ENCODE measurements at regions not wholly inside any gene's neighbourhood (a gene's known extent, or its start where the extent isn't known, plus 50 kb on each side); places are given as distances from the start of the nearest gene placed in this dataset.

DNA sequence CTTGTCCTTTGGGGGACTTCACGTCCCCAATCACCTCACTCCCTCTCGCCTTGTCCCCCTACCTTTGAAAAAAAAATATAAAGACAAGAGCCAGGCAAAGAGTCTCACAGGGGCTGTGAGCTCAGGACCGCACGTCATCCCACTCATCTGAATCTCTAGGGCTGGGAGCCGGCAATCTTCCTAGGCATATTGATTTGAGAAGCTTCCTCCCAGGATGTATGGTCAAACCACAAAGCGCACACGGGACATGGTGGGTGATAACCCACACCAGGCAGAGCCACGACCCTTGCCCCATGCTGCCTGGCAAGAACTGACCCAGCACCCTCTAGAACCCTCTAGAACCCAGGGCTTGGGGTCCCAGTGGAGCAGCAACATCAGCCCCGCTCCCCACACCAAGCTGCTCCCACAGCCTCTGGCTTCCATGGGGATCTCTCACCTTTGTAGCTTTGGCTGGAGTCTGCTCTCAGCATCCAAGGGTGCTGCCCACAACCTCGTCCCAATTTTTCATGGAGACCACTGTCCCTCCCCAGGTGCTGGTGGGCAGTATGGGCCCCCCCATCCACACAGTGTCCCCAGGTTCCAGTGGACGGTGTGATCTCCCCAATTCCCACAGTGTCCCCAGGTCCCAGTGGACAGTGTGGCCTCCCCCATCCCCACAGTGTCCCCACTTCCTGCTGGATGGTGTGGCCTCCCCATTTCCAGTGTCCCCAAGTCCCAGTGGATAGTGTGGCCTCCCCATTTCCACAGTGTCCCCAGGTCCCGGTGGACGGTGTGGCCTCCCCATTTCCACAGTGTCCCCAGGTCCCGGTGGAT lies 85.2 kb upstream of the FGF3 start:
- no peaks in the 10 kb centered on the region for H4K20me1 ChIP-seq (replicated peaks in 1 of 2; ENCODE audit: control insufficient read depth in 1 of 2, insufficient read depth in 2 of 2, low read length in 2 of 2)
- no peaks in the 10 kb centered on the region for H3K79me1 ChIP-seq (ENCODE audit: low read depth, low read length)
- no peak overlapping the region for H2BK5ac ChIP-seq (ENCODE audit: low read depth, low read length)
- no peaks in the 10 kb centered on the region for H3K4me1 ChIP-seq (replicated peaks in 1 of 4; ENCODE audit: control insufficient read depth in 3 of 4, insufficient read depth in 4 of 4, low read length in 3 of 4)
- H4K91ac ChIP-seq (replicated peaks; ENCODE audit: insufficient read length, low read length), result no peak overlapping the region
- FAIRE-seq (no peak), DNase-seq (ENCODE audit: low read depth in 1 of 2, low spot score in 2 of 2) (no peak)
- H4K5ac ChIP-seq (ENCODE audit: insufficient read length, low read depth, low read length), result no peak overlapping the region
- no peak overlapping the region for H3K56ac ChIP-seq (replicated peaks; ENCODE audit: insufficient read length, low read depth, low read length)
- H3K79me2 ChIP-seq (ENCODE audit: control insufficient read depth in 1 of 2, insufficient read depth in 2 of 2, low read length in 2 of 2), result no peaks in the 10 kb centered on the region
- no peak overlapping the region for H3K4me3 ChIP-seq (ENCODE audit: extremely low read depth in 1 of 4, insufficient read depth in 2 of 4, low read depth in 3 of 4, low read length in 4 of 4)
- H3K36me3 ChIP-seq (ENCODE audit: control insufficient read depth in 2 of 4, insufficient read depth in 4 of 4, low read length in 3 of 4), result no peaks in the 10 kb centered on the region; a peak in 1 of 8 replicates
- H3K27me3 ChIP-seq (replicated peaks in 1 of 4; ENCODE audit: control insufficient read depth in 3 of 4, extremely low read depth in 1 of 4, insufficient read depth in 3 of 4, low read length in 3 of 4), result no peaks in the 10 kb centered on the region
- H3K4me2 ChIP-seq (ENCODE audit: insufficient read depth in 1 of 2, low read depth in 2 of 2, low read length in 2 of 2), result no peak overlapping the region
- no peak overlapping the region for H3K14ac ChIP-seq (ENCODE audit: insufficient read length)
- H2AK5ac ChIP-seq (ENCODE audit: low read depth, low read length), result no peak overlapping the region
- H2BK15ac ChIP-seq (ENCODE audit: low read length), result no peak overlapping the region
- H2BK120ac ChIP-seq (replicated peaks; ENCODE audit: low read depth, low read length), result no peak overlapping the region
- no peak overlapping the region for H3K23ac ChIP-seq (ENCODE audit: insufficient read length)
- no peak overlapping the region for H4K8ac ChIP-seq (ENCODE audit: extremely low read depth, insufficient read depth, low read length)
- H3K9ac ChIP-seq (replicated peaks in 1 of 4; ENCODE audit: extremely low read depth in 1 of 4, low read depth in 3 of 4, low read length in 3 of 4), result no peak overlapping the region
- no peaks in the 10 kb centered on the region for H3K9me3 ChIP-seq (ENCODE audit: insufficient read depth in 2 of 2, low read depth in 1 of 2, low read length in 1 of 2)
- no peak for TF ChIP-seq CBX8 (IDR thresholded peaks at IDR 0.05; ENCODE audit: borderline replicate concordance, low read depth, low read length)
- TF ChIP-seq, protein P1, sequence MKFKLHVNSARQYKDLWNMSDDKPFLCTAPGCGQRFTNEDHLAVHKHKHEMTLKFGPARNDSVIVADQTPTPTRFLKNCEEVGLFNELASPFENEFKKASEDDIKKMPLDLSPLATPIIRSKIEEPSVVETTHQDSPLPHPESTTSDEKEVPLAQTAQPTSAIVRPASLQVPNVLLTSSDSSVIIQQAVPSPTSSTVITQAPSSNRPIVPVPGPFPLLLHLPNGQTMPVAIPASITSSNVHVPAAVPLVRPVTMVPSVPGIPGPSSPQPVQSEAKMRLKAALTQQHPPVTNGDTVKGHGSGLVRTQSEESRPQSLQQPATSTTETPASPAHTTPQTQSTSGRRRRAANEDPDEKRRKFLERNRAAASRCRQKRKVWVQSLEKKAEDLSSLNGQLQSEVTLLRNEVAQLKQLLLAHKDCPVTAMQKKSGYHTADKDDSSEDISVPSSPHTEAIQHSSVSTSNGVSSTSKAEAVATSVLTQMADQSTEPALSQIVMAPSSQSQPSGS (IDR thresholded peaks at IDR 0.05; ENCODE audit: low read length), result no peak
- no peak for TF ChIP-seq CHD2 (IDR thresholded peaks at IDR 0.05; ENCODE audit: low read length)
- no peak for TF ChIP-seq RNF2 (IDR thresholded peaks at IDR 0.05; ENCODE audit: borderline replicate concordance, low read depth, low read length, missing control alignments, poor library complexity, severe bottlenecking)
- TF ChIP-seq POLR2A (IDR thresholded peaks at IDR 0.05; ENCODE audit: control extremely low read depth in 1 of 2, low read depth in 2 of 2, low read length in 2 of 2), result no peak
- TF ChIP-seq CEBPB (IDR thresholded peaks at IDR 0.05; ENCODE audit: low read depth, low read length), result no peak
- 82% methylated on average over 13 of the region's 14 CpGs; no CpG with 5 or more reads in 1 of the 2 experiments for WGBS, 2 experiments (ENCODE audit: extremely low coverage in 1 of 2, insufficient coverage in 1 of 2, insufficient read length in 1 of 2, insufficient replicate concordance in 2 of 2, low coverage in 1 of 2, low lambda C conversion rate in 2 of 2, missing lambda C conversion rate in 1 of 2)
- CTCF ChIA-PET (ENCODE audit: partially characterized antibody), result interaction anchor here (0.6 to 4.5 kb wide), 12 partner anchors 7 to 295 kb away, joined by 3 to 37 read pairs (median 3); no protein-coding TSS in a partner anchor
- H3K18ac ChIP-seq (ENCODE audit: extremely low read depth, low read length), result no peak overlapping the region; the same call in 1 of the 2 replicates
- no peak overlapping the region for H2AFZ ChIP-seq (ENCODE audit: low read length)
- H3K23me2 ChIP-seq (ENCODE audit: low read depth, low read length), result no peaks in the 10 kb centered on the region
- no peak overlapping the region for H2BK20ac ChIP-seq (ENCODE audit: low read length)
- H3K27ac ChIP-seq (ENCODE audit: low read depth, low read length), result no peak overlapping the region
- H2BK12ac ChIP-seq (ENCODE audit: low read depth, low read length), result no peak overlapping the region
- no peak overlapping the region for H3K4ac ChIP-seq (replicated peaks; ENCODE audit: insufficient read length, low read depth, low read length)
- POLR2A ChIA-PET (ENCODE audit: partially characterized antibody), result interaction anchor here (0.6 kb wide), 1 partner anchor 213 kb away, joined by 3 read pairs; no protein-coding TSS in a partner anchor
